ENCODE measurements at regions not wholly inside any gene's neighbourhood (a gene's known extent, or its start where the extent isn't known, plus 50 kb on each side); places are given as distances from the start of the nearest gene placed in this dataset.

- in situ Hi-C loops (cut with MboI; ENCODE audit: low pct_unique_long_range_greater_than_20kb, low sequenced_read_pairs): no loop called here
- no peak for DNase-seq
Observed at GRCh38 chr3:168862466-168862865, 766.7 kb upstream of the GOLIM4 start.

DNA sequence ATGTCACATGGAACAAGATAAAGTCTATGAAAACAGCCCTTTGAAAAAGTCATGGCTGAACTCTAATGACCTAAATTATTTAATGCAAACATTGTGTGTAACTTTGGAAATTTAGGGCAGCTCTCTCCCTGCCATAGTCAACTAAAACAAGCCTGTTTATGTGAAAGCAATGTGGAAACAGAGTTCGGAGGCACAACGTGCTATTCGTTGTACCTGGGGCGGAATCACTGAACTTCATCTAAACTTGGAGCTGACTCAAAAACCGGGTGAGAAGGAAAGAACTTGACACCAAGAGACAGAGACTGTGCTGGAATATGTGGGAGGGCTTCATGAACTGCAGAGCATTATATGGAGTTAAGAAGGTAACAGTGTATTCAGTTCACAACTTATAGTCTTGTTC is 764.9 kb upstream of the GOLIM4 start:
- in situ Hi-C loops (cut with MboI; ENCODE audit: low pct_unique_long_range_greater_than_20kb, low sequenced_read_pairs): no loop called here
- DNase-seq: no peak

DNA sequence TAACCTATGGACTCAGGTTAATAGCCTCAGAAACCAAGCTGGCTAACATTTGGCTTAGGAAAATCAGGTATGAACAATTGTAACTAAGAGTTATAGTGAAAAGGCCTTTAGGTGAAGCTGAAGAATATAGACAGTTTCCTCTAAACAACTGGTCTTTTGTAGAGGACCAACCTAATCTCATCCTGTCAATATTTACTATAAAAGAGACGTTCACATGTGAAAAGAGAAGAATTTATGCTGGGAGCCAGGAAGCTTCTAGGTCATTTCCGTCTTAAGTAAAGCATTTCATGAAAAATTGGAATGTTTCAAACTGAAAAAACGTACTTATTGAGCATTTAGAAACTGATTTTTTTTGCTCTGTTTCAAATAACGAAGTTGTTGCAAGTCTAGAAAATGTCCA is 764.3 kb upstream of the GOLIM4 start:
- no peak for DNase-seq
- in situ Hi-C loops (cut with MboI; ENCODE audit: low pct_unique_long_range_greater_than_20kb, low sequenced_read_pairs): no loop called here

DNA sequence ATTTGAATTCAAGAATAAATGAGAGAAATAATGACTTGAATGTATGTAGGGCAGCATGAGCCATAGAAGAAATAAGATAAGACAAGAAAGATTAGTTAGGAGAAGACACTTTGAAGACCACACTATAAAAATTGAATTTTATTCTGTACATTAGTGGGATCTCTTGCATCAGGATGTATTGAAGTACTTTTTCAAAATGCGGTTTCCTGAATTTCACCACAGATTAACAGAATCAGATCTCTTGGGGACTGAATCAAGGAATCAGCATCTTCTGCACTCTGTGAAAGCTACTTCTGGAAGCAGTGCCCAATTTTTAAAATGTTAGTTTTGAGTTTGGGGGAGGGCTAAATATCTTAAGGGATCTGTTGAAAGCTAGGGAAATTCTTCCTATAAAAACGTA is 763.9 kb upstream of the GOLIM4 start:
- DNase-seq: no peak
- in situ Hi-C loops (cut with MboI; ENCODE audit: low pct_unique_long_range_greater_than_20kb, low sequenced_read_pairs): no loop called here

DNA sequence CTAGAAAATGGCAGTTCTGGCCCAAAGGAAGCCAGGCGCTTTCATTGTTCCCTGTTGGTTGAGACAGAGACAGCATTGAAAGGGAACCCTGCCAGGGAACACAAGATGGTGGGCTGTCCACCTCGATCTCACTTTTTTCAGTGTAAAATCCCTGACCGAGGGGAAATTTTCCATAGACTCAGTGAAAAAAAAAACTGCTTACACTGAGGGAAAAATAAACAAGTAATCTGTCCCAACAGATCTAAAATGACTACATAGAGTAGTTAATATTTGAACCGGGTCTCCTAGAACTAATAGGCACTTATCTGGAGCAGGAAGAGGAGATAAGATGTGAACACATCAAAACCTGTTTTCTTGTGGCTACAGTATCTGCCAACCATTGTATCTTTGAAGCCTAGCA is 763.4 kb upstream of the GOLIM4 start:
- no peak for DNase-seq
- in situ Hi-C loops (cut with MboI; ENCODE audit: low pct_unique_long_range_greater_than_20kb, low sequenced_read_pairs): no loop called here

DNA sequence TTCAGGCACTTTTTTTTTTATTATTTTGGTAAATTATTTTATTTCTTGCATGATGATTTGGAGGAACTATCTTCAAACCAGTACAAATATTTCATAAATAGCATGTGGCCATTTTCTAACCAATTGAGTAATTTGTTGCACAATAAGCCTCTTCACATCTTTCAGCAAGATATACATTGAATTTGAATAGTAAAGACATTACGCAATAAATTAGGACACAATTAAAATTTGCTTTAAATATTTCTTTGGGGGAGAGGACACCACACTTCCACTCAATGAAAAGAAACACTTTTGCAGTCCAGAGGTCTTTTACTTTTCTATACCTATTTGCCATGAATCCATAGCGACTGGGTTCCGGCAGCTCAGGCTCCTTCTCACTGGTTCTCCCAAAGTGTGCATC is 762.6 kb upstream of the GOLIM4 start:
- in situ Hi-C loops (cut with MboI; ENCODE audit: low pct_unique_long_range_greater_than_20kb, low sequenced_read_pairs): no loop called here
- DNase-seq: no peak

- in situ Hi-C loops (cut with MboI; ENCODE audit: low pct_unique_long_range_greater_than_20kb, low sequenced_read_pairs): no loop called here
- DNase-seq: no peak
Observed at GRCh38 chr3:168850109-168850508, 754.4 kb upstream of the GOLIM4 start.

- in situ Hi-C loops (cut with MboI; ENCODE audit: low pct_unique_long_range_greater_than_20kb, low sequenced_read_pairs): no loop called here
- DNase-seq: peak; percentile 44
Observed at GRCh38 chr3:168847291-168847883, 751.7 kb upstream of the GOLIM4 start.

- no peak for DNase-seq
- in situ Hi-C loops (cut with MboI; ENCODE audit: low pct_unique_long_range_greater_than_20kb, low sequenced_read_pairs): no loop called here
Observed at GRCh38 chr3:168844894-168845482, 749.3 kb upstream of the GOLIM4 start.

GRCh38 chr3:168844472-168844871 is 748.7 kb upstream of the GOLIM4 start:
- in situ Hi-C loops (cut with MboI; ENCODE audit: low pct_unique_long_range_greater_than_20kb, low sequenced_read_pairs): no loop called here
- no peak for DNase-seq

- in situ Hi-C loops (cut with MboI; ENCODE audit: low pct_unique_long_range_greater_than_20kb, low sequenced_read_pairs): no loop called here
- DNase-seq: no peak
Observed at GRCh38 chr3:168843481-168843880, 747.8 kb upstream of the GOLIM4 start.

GRCh38 chr3:168839653-168840052 is 743.9 kb upstream of the GOLIM4 start:
- in situ Hi-C loops (cut with MboI; ENCODE audit: low pct_unique_long_range_greater_than_20kb, low sequenced_read_pairs): no loop called here
- DNase-seq: no peak

DNA sequence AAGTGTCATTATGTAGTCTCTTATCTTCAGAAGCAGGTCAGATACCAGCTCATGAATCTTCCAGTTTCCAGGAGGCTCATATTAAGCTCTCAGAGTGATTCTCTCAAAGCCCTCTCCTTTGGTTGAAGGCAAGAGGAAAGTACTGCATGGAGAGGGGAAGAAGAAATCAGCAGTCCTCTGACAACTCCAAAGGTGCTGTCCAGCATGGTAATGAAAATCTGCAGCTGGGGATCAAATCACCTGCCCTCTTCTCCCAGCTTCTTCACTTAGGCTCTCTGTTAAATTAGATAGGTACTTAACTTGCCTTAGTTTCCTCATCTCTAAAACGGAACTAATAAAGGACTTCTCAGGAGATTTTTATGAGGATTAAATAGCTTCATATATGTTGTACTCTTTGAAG is 738.8 kb upstream of the GOLIM4 start:
- in situ Hi-C loops (cut with MboI; ENCODE audit: low pct_unique_long_range_greater_than_20kb, low sequenced_read_pairs): no loop called here
- DNase-seq: no peak

DNA sequence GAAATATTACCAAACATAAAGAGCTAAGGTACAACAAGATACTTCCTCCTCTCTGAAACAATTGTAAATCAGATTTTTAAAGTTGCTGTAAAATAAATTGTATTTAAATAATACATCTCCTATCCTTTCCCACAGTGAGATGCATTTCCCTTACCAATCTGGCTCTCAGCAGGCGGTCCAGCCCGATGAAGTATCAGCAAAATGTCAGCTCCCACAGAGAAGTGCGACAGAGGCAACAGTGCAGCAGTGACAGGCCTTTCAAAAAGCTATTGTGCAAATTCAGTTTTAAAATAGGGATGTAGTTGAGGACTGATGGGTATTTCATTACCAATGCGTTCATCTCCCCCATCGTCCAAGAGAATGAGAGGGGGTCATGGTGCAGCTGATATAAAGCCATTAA is 733.2 kb upstream of the GOLIM4 start:
- in situ Hi-C loops (cut with MboI; ENCODE audit: low pct_unique_long_range_greater_than_20kb, low sequenced_read_pairs): no loop called here
- DNase-seq: no peak

- DNase-seq: no peak
- in situ Hi-C loops (cut with MboI; ENCODE audit: low pct_unique_long_range_greater_than_20kb, low sequenced_read_pairs): no loop called here
Observed at GRCh38 chr3:168828536-168828935, 732.8 kb upstream of the GOLIM4 start.

DNA sequence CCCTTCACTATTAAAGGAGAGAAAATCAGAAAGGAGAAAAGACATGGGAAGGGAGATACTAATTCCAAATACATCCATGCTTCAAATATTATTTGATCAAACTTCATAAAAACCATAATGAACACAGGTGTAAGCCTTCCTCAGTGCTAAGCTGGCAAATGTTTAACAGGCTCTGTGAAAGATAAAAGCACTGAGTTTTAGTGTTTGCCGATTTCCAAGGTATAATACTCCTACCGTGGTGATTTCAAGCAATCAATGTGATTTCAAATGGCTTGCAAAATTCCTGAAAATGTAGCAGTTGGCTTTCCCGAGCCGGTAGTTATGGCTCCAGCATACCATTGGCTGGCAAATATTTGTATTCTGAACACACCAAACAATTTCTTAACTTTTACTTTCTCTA is 732.3 kb upstream of the GOLIM4 start:
- in situ Hi-C loops (cut with MboI; ENCODE audit: low pct_unique_long_range_greater_than_20kb, low sequenced_read_pairs): no loop called here
- DNase-seq: no peak

DNA sequence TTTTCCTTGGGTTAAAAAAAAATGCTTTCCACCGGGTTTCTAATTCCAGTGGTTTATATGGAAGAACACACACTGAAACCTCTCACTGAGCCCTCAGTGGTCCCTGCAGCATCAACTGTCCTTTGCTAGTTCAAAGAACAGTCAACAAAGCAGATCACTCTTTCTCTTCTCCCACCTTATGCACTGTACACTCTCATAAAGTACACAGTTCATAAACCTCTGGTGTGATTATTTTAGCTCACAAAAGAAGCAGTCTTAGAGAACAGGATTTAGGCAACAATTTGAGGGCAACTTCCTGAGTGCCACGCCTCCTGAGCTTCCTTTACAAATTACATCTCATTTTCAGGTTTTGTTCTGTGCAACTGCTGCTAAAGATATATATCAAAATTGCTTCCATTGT is 728.4 kb upstream of the GOLIM4 start:
- in situ Hi-C loops (cut with MboI; ENCODE audit: low pct_unique_long_range_greater_than_20kb, low sequenced_read_pairs): no loop called here
- no peak for DNase-seq

- no peak for DNase-seq
- in situ Hi-C loops (cut with MboI; ENCODE audit: low pct_unique_long_range_greater_than_20kb, low sequenced_read_pairs): no loop called here
Observed at GRCh38 chr3:168823466-168823865, 727.7 kb upstream of the GOLIM4 start.

DNA sequence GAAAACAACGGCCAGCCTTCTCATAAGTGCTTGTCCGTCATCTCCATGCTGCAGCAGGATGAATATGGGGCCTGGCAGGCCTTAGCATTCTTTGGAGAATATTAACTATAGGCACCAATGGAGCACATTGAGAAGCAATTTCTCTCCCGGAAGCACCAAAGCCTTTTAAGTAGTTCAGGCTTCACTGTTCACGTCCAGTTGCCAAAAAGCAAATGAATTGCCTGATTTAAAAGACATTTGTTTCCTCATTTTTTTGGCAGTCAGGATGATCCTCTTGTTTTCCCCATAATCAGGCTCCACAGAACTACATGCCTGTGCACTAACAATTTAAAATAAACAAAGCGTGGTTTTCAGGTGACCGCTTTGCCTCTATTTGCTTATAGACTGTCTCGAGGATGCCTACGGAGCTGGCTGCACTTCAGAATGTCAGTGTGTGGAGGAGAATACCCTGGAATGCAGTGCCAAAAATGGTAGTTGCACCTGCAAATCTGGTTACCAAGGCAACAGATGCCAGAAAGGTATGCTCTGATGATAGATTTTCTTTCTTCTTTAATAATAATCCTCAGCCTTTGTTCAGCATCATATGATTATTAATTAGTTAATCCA is 725.2 kb upstream of the GOLIM4 start:
- in situ Hi-C loops (cut with MboI; ENCODE audit: low pct_unique_long_range_greater_than_20kb, low sequenced_read_pairs): no loop called here
- no peak for DNase-seq

GRCh38 chr3:168817177-168817576 is 721.5 kb upstream of the GOLIM4 start:
- no peak for DNase-seq
- in situ Hi-C loops (cut with MboI; ENCODE audit: low pct_unique_long_range_greater_than_20kb, low sequenced_read_pairs): no loop called here

DNA sequence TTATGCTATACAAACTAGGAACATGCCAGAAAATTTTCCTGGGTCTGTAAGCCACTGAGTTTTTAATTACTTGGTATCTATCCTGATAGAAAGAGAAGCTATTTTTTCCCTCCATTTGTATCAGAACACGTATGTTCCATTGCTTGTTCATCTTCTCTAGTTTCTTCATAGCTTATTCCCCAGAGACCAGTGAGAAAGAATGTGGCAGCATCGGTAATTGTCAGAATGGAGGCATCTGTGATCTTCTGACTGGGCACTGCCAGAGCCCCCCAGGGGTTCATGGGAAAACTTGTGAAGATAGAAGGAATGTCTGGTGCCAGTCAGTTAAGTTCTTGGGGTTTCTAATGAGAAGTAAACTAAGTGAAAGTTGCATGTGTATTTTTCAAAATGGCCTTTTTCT is 720.2 kb upstream of the GOLIM4 start:
- in situ Hi-C loops (cut with MboI; ENCODE audit: low pct_unique_long_range_greater_than_20kb, low sequenced_read_pairs): no loop called here
- DNase-seq: no peak
